ENCODE measurements at regions not wholly inside any gene's neighbourhood (a gene's known extent, or its start where the extent isn't known, plus 50 kb on each side); places are given as distances from the start of the nearest gene placed in this dataset.

DNA sequence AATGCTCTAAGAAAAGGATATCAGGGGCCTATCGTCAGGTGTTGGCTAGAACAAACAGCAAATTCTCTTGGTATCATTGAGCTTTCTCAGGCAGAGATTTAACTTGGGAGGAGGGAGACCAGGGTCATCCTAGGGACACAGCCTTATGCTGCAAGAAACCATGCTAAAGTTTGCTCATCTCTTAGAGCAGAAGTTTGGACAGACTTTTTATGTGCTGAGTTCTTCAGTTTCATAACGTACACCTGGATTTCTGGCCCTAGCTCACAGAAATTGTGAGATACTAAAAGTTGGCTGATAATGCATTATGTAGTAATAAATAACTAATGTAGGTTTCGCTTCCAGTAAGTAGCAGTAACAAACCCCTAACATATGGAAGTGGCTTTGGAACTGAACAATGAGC, 1359.8 kb upstream of the CDH9 start (continued):
- TF ChIP-seq KDM5A (IDR thresholded peaks at IDR 0.05; ENCODE audit: low read length): no peak
- TF ChIP-seq HDAC2 (IDR thresholded peaks at IDR 0.05; ENCODE audit: borderline replicate concordance in 1 of 2, low read depth in 2 of 2, low read length in 2 of 2): no peak
- no peak for TF ChIP-seq BACH1 (IDR thresholded peaks at IDR 0.05; ENCODE audit: low read length)
- TF ChIP-seq CBX5 (IDR thresholded peaks at IDR 0.05; ENCODE audit: low read depth, low read length): no peak
- TF ChIP-seq TCF12 (IDR thresholded peaks at IDR 0.05; ENCODE audit: low read depth, low read length): no peak
- TF ChIP-seq RFX5 (IDR thresholded peaks at IDR 0.05; ENCODE audit: borderline replicate concordance, low read depth, low read length): no peak
- TF ChIP-seq, protein P1, sequence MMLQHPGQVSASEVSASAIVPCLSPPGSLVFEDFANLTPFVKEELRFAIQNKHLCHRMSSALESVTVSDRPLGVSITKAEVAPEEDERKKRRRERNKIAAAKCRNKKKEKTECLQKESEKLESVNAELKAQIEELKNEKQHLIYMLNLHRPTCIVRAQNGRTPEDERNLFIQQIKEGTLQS (IDR thresholded peaks at IDR 0.05; ENCODE audit: insufficient read depth, low read depth, low read length): no peak

All from H1 (cell line).